ENCODE measurements at regions not wholly inside any gene's neighbourhood (a gene's known extent, or its start where the extent isn't known, plus 50 kb on each side); places are given as distances from the start of the nearest gene placed in this dataset.
"Not testable (repeated sequence)": the region's sequence is repeated elsewhere in the genome, so short reads cannot be mapped to it uniquely, and the experiment has no call there.

DNA sequence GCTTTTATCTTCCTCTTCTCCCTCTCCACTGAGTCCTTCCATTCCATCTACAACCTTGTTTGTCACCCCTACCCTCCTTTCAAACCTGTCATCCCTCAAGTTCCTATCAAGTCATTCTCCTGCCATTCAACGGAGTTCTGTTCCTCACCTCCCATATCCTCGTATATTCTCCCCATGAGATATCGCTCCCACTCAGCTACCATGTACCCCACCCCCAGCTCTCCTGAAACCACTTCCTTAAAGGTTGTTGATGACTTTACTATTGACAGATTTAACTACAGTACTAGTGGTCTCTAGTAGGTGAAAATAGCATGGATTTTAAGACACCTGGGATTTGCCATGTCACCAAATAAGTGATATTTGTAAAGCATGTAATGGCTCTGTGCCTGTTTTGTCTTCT, 107.4 kb upstream of the BARHL2 start:
- DNase-seq (ENCODE audit: low read depth) = no peak

- DNase-seq (ENCODE audit: low read depth) = no peak
Measured at GRCh38 chr1:90823686-90824085, 106.6 kb upstream of the BARHL2 start.

- no peak for DNase-seq (ENCODE audit: low read depth)
Measured at GRCh38 chr1:90821788-90822359, 104.8 kb upstream of the BARHL2 start.

DNA sequence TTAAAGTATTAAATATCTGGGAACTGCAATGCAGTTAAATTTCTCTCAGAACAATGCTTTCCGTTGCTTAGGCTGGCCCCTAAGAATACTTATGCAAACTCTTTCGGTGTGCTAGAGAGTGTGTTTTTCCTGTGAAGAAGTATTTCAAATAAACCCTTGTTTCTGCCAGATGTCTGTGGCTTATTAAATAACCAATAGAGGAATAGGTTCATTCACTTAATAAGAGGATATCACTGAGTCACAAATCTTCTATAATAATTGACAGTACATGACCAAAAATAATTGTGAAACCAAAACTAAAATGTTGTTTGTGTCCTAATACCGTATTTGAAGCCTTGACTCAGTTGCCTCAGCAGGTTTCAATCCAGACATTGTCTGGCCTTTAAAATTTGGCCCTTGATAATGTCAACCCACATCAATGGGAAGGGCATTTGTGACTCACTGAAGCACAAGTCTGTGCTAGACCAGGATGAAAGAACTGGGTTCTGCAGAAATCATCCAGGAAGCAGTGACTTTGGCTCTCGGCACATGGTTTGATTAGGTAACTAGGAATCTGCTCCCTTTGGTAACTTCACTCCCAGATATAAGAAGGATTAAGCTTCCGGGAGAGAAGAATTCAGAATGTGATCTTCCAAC, 104.2 kb upstream of the BARHL2 start:
- peak; percentile 4 for DNase-seq (ENCODE audit: low read depth)

- no peak for DNase-seq (ENCODE audit: low read depth)
Measured at GRCh38 chr1:90820745-90821144, 103.6 kb upstream of the BARHL2 start.

- no peak for DNase-seq (ENCODE audit: low read depth)
Measured at GRCh38 chr1:90817399-90817798, 100.3 kb upstream of the BARHL2 start.

GRCh38 chr1:90812237-90812636, 95.1 kb upstream of the BARHL2 start:
- not testable (repeated sequence) for DNase-seq (ENCODE audit: low read depth)

DNA sequence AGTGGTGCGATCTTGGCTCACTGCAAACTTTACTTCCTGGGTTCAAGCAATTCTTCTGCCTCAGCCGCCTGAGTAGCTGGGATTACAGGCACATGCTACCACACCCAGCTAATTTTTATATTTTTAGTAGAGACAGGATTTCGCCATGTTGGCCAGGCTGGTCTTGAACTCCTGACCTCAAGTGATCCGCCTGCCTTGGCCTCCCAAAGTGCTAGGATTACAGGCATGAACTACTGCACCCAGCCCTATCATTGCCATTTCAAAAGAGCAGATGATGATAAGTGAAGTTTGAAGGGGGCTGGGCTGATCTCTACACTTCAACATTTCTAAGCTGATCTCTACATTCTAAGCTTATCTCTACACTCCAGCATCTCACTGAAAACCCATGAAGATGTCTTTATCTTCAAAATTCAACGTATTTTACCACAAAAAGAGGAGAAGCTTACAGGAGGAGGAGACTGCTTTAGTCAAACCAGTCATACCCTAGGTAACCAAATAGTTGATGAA, 94.4 kb upstream of the BARHL2 start:
- not testable (repeated sequence) for DNase-seq (ENCODE audit: low read depth)

DNA sequence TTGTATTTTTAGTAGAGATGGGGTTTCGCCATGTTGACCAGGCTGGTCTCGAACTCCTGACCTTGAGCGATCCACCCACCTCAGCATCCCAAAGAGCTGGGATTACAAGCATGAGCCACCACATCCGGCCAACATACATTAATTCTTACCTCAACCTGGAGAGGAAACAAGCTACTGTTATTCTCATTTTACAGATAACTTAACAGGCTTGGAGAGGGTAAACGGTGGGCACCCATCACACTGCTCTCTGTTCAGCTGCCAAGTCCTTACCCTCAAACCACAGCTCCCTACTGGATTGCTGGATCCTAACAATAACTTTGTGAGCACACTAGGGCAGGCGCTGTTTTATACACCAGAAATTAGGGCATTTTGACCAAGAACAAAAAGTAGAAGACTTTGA, 93.6 kb upstream of the BARHL2 start:
- DNase-seq (ENCODE audit: low read depth) = no peak

DNA sequence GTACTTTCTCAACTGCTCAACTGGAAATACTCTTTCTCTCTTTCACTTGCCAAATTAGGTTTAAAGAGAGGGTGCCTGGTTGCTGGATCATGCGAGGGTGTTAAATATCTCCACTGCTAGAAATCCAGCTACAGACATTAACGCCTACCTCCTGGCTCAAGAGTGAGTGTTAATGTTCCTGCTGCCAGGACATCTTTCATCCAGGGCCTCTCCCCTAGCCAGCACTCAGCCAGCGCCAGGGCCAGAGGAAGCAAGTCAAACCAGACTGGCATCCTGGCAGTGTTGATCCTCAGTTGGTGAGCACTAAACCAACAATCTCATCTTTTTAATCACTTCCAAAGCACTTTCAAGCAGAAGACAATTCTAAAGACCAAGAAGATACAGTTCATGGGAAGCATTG, 92.9 kb upstream of the BARHL2 start:
- DNase-seq (ENCODE audit: low read depth) = no peak

DNA sequence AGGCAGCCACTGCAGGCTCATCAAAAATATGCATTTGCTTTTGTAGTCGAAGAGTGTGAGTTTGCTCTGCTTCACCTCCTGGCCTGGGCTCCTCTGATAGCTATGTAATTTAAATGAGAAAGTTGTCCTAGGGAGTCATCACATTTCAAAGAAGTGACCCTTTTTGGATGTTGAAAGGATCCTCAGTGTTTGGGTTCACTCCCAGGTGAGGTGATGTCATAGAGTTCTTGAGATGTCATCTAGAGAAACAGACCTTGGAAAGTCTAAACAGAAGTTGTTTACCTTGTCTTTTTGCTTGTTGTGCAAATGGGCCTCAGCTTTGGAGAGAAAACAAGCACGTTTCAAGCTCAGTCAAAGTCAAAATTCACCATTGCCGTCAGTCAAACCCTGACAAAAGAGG, 92.0 kb upstream of the BARHL2 start:
- no peak for DNase-seq (ENCODE audit: low read depth)

- DNase-seq (ENCODE audit: low read depth) = no peak
Measured at GRCh38 chr1:90807329-90807728, 90.2 kb upstream of the BARHL2 start.

DNA sequence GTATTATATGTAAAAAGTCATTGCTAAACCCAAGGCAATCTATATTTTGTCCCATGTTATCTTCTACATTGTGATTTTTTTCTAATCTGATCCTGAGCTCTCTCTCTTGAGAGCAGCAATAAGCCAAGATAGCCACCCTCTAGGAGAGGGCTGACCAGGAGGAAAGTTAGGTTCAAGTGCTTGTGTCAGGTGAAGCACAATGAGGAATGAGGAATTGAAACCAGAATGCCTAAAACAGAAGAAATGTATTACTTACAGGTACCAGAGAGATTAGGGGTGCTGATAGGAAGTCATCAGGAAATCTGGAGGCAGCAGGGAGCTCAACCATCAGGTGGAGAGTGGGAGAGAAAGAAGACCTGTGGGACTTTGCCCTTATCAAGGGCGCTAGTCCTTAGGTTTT, 85.5 kb upstream of the BARHL2 start:
- no peak for DNase-seq (ENCODE audit: low read depth)

GRCh38 chr1:90800012-90800717, 83.1 kb upstream of the BARHL2 start:
- DNase-seq (ENCODE audit: low read depth) = no peak

DNA sequence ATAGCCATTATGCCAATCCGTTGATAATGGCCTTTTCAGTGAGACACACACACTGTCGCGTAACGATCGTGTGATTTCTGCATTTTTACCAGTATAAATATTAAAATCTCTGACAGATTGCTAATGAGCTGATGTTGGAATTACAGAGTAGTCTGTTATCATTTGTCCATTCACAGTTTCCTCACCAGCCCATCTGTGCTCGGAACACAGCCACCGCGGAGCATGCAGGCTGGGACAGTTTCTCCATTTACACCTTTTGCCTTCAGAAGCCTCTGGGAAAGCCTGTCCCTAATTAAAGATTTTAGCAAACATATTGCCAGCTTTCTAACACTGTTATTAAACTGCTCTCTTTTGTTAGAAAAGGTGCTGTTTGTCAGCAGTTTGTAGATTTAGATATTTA, 82.2 kb upstream of the BARHL2 start:
- no peak for DNase-seq (ENCODE audit: low read depth)

DNA sequence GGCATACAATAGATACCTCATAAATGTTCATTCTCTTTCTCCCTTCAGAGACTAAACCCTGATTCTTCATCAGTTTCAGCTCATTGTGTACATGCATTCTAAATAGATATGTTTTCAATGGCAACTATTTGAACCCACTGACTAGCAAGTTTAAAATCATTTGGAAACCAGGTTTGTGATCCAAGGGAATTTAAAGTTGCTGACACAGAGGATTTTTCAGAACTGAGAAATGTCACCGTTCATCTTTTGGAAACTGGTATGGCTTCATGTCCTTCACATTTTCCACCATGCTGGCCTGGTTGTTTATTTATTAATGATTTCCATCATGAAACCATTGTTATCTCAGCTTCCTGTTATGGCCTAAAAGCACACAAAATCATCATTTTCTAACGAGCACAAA, 81.8 kb upstream of the BARHL2 start:
- DNase-seq (ENCODE audit: low read depth) = no peak

DNA sequence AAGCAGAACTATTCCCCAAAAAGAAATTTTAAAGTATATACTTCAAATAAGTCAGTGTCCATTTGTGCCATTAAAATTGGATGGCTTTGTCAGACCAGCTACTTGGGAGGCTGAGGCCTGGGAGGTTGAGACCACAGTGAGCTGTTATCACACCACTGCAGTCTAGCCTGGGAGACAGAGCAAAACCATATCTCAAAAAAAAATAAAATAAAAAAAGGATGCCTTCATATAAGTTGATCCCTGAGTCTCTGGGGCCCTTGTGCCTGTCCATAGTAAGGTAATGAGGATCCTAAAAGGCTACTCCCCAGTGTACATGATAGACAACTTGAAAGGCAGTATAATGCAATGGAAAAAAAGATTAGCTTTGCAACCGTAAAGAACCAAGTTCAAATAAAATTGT, 81.2 kb upstream of the BARHL2 start:
- no peak for DNase-seq (ENCODE audit: low read depth)

GRCh38 chr1:90795431-90795830, 78.3 kb upstream of the BARHL2 start:
- no peak for DNase-seq (ENCODE audit: low read depth)

DNA sequence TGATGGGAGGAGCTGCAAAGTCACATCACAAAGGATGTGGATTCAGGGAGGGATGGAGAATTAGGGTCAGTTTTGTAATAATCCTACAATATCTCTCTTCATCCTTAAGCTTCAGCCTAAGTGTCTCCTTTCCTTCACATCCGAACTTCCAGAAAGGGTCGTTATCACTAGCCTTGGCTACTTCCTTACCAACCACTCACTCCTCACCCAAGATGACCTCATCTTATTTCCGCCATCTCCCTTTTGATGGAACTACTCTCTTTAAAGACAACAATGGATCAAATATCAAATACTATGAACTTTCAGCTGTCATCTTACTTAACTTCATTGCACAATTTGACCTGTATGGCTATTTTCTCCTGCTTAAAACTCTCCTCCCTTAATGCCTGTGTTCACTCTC, 69.6 kb upstream of the BARHL2 start:
- no peak for DNase-seq (ENCODE audit: low read depth)

- no peak for DNase-seq (ENCODE audit: low read depth)
Measured at GRCh38 chr1:90784186-90784847, 67.2 kb upstream of the BARHL2 start.

DNA sequence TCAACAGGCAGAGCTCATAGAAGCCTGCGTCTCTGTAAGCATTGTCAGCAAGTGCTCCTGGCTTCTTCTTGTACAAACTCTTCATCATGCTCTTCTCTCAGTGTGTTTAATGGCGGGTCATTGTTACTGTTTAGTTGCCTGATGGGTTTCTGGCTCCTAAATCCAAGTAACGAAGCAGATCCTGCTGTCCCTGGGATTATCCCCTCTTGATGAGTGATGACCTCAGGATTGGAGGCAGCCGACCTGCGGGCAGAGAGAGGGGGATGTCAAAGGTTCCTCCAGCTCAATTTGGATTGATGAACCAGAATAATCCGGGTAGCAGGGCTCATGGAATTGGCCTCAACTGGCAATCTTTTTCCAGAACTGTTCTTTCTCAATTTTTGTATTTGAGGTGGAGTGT, 66.1 kb upstream of the BARHL2 start:
- no peak for DNase-seq (ENCODE audit: low read depth)

GRCh38 chr1:90782046-90782445, 64.9 kb upstream of the BARHL2 start:
- no peak for DNase-seq (ENCODE audit: low read depth)

GRCh38 chr1:90781534-90781933, 64.4 kb upstream of the BARHL2 start:
- no peak for DNase-seq (ENCODE audit: low read depth)

All from renal cortical epithelial cell (primary cell).